Neuronal stem cell (in vitro differentiated cells): ENCODE measurements at regions not wholly inside any gene's neighbourhood (a gene's known extent, or its start where the extent isn't known, plus 50 kb on each side); places are given as distances from the start of the nearest gene placed in this dataset.

ENCODE experiments used
- DNase-seq: peaks from one replicate; pipeline ENCODE4 v3.0.0-alpha.2; 2013; ENCODE audit warnings: low spot score
- H2AFZ ChIP-seq: one replicate; pipeline ENCODE4 v1.6.1; 2013; ENCODE audit warnings: mild to moderate bottlenecking, low read length, inconsistent platforms
- H2AK5ac ChIP-seq: 2 replicates; pipeline ENCODE4 v1.6.1; 2013; ENCODE audit warnings: low read depth, mild to moderate bottlenecking, inconsistent platforms, low read length, moderate library complexity, mixed read lengths
- H2BK120ac ChIP-seq: 2 replicates; pipeline ENCODE4 v1.6.1; 2013; ENCODE audit warnings: low read depth, mild to moderate bottlenecking, inconsistent platforms, low read length, moderate library complexity, mixed read lengths
- H2BK12ac ChIP-seq: one replicate; pipeline ENCODE4 v1.6.1; 2013; ENCODE audit warnings: low read length, inconsistent platforms
- H2BK15ac ChIP-seq: 2 replicates; pipeline ENCODE4 v1.6.1; 2013; ENCODE audit warnings: mild to moderate bottlenecking, low read length, inconsistent platforms, mixed read lengths
- H2BK5ac ChIP-seq: one replicate; pipeline ENCODE4 v1.6.1; 2013; ENCODE audit warnings: inconsistent platforms, mild to moderate bottlenecking, low read length, moderate library complexity
- H3K14ac ChIP-seq: one replicate; pipeline ENCODE4 v1.6.1; 2013; ENCODE audit warnings: low read length, inconsistent platforms
- H3K18ac ChIP-seq: 2 replicates; pipeline ENCODE4 v1.6.1; 2013; ENCODE audit warnings: low read length, inconsistent platforms
- H3K23ac ChIP-seq: 2 replicates; pipeline ENCODE4 v1.6.1; 2013; ENCODE audit warnings: low read depth, mild to moderate bottlenecking, mixed read lengths, low read length, inconsistent platforms; ENCODE audit not compliant: poor library complexity
- H3K27ac ChIP-seq: replicated peaks from 3 replicates; pipeline ENCODE4 v1.5.1; 2013; ENCODE audit warnings: low read length, inconsistent platforms
- H3K27me3 ChIP-seq, 3 experiments: 2 replicates each; pipeline ENCODE4 v1.6.1; 2013; ENCODE audit warnings: low read length in 3 of 3, mild to moderate bottlenecking in 2 of 3, inconsistent platforms in 1 of 3, low read depth in 1 of 3, mixed read lengths in 1 of 3, moderate library complexity in 1 of 3; ENCODE audit not compliant: control insufficient read depth in 3 of 3, insufficient read depth in 3 of 3
- H3K36me3 ChIP-seq, 2 donors: replicated peaks in 1 of 2; 2 replicates each; pipeline ENCODE4 v1.6.1; 2013; ENCODE audit warnings: low read length in 2 of 2; ENCODE audit not compliant: control insufficient read depth in 2 of 2, insufficient read depth in 2 of 2
- H3K4ac ChIP-seq: 2 replicates; pipeline ENCODE4 v1.6.1; 2013; ENCODE audit warnings: inconsistent platforms, mild to moderate bottlenecking, low read length, moderate library complexity
- H3K4me1 ChIP-seq, 2 donors: 1 replicate in 1 of 2; 2 replicates in 1 of 2; pipeline ENCODE4 v1.6.1; 2013; ENCODE audit warnings: low read length in 2 of 2, low read depth in 1 of 2; ENCODE audit not compliant: control insufficient read depth in 2 of 2, insufficient read depth in 1 of 2
- H3K4me2 ChIP-seq: one replicate; pipeline ENCODE4 v1.6.1; 2013; ENCODE audit warnings: mild to moderate bottlenecking, low read length, inconsistent platforms; ENCODE audit not compliant: insufficient read depth, poor library complexity, severe bottlenecking
- H3K4me3 ChIP-seq, 2 donors: 2 replicates each; pipeline ENCODE4 v1.5.1; 2013; ENCODE audit warnings: low read length in 2 of 2, mild to moderate bottlenecking in 2 of 2, inconsistent platforms in 1 of 2, moderate library complexity in 1 of 2
- H3K79me1 ChIP-seq: one replicate; pipeline ENCODE4 v1.6.1; 2013; ENCODE audit warnings: low read depth, mild to moderate bottlenecking, inconsistent platforms, low read length, moderate library complexity
- H3K9ac ChIP-seq: one replicate; pipeline ENCODE4 v1.6.1; 2013; ENCODE audit warnings: mild to moderate bottlenecking, low read depth, low read length, inconsistent platforms; ENCODE audit not compliant: poor library complexity
- H3K9me3 ChIP-seq, 2 donors: replicated peaks in 1 of 2; 2 replicates each; pipeline versions ENCODE3 to v1.6.1; 2013; ENCODE audit warnings: low read length in 2 of 2, mild to moderate bottlenecking in 2 of 2, inconsistent platforms in 1 of 2, low read depth in 1 of 2, mixed read lengths in 1 of 2, moderate library complexity in 1 of 2; ENCODE audit not compliant: control insufficient read depth in 2 of 2, insufficient read depth in 1 of 2
- H4K8ac ChIP-seq: one replicate; pipeline ENCODE4 v1.6.1; 2013; ENCODE audit warnings: low read depth, mild to moderate bottlenecking, inconsistent platforms, low read length, moderate library complexity
- H4K91ac ChIP-seq: one replicate; pipeline ENCODE4 v1.6.1; 2013; ENCODE audit warnings: low read length, low read depth, mild to moderate bottlenecking, inconsistent platforms; ENCODE audit not compliant: poor library complexity
- WGBS, 2 donors: extraction: QIAGEN DNeasy Blood & Tissue Kit; methylation state at CpG; one replicate each; pipeline ENCODE4 v1.1.7; 2013; ENCODE audit warnings: missing lambda C conversion rate in 2 of 2, mixed read lengths in 1 of 2; ENCODE audit not compliant: insufficient read length in 2 of 2, insufficient replicate concordance in 1 of 2; ENCODE audit errors: extremely low coverage in 2 of 2; 5-methylcytosine and 5-hydroxymethylcytosine counted together

GRCh38 chr4:145324161-145324560 lies 143.8 kb upstream of the OTUD4 start:
- Histone ChIP-seq H3K4ac (no peak overlapping the region), H4K91ac (no peak overlapping the region), H3K23ac (no peak overlapping the region), H3K4me2 (no peak overlapping the region), H2AFZ (no peak overlapping the region), H3K27ac (no peak overlapping the region), H2BK120ac (no peak overlapping the region), H3K4me1 (no peaks in the 10 kb centered on the region), H2BK5ac (no peak overlapping the region), H2BK15ac (no peak overlapping the region), H2AK5ac (no peak overlapping the region), H4K8ac (no peak overlapping the region), H3K36me3 (no peaks in the 10 kb centered on the region), H3K14ac (no peak overlapping the region), H2BK12ac (no peak overlapping the region), H3K9ac (no peak overlapping the region), H3K4me3 (no peak overlapping the region), H3K27me3 (no peaks in the 10 kb centered on the region), H3K9me3 (no peaks in the 10 kb centered on the region), H3K18ac (no peak overlapping the region), H3K79me1 (no peaks in the 10 kb centered on the region)
- DNase-seq: no peak
- WGBS, 2 donors: no CpG with 5 or more reads among the region's 8 CpGs

- Histone ChIP-seq H2AK5ac (no peak overlapping the region), H3K4me2 (no peak overlapping the region), H3K9ac (no peak overlapping the region), H2BK5ac (no peak overlapping the region), H3K36me3 (no peaks in the 10 kb centered on the region), H3K14ac (no peak overlapping the region), H2AFZ (no peak overlapping the region), H2BK12ac (no peak overlapping the region), H3K4me1 (no peaks in the 10 kb centered on the region), H3K79me1 (no peaks in the 10 kb centered on the region), H3K9me3 (no peaks in the 10 kb centered on the region), H3K18ac (no peak overlapping the region), H3K4ac (no peak overlapping the region), H3K27me3 (no peaks in the 10 kb centered on the region), H4K91ac (no peak overlapping the region), H2BK120ac (no peak overlapping the region), H3K4me3 (no peak overlapping the region), H4K8ac (no peak overlapping the region), H2BK15ac (no peak overlapping the region), H3K23ac (no peak overlapping the region), H3K27ac (no peak overlapping the region)
- no peak for DNase-seq
- WGBS, 2 donors: no CpG with 5 or more reads among the region's 5 CpGs
Observed at GRCh38 chr4:145320294-145320693, 139.9 kb upstream of the OTUD4 start.

- H2BK12ac ChIP-seq: no peak overlapping the region
- no peak overlapping the region for H3K4me2 ChIP-seq
- no peak overlapping the region for H3K27ac ChIP-seq
- WGBS, 2 donors: no CpG with 5 or more reads among the region's 2 CpGs
- H4K8ac ChIP-seq: no peak overlapping the region
- H4K91ac ChIP-seq: no peak overlapping the region
- H3K4me3 ChIP-seq: no peak overlapping the region
- no peaks in the 10 kb centered on the region for H3K27me3 ChIP-seq
- H3K9me3 ChIP-seq: no peaks in the 10 kb centered on the region
- no peak overlapping the region for H2BK15ac ChIP-seq
- H3K4ac ChIP-seq: no peak overlapping the region
- DNase-seq: no peak
- no peak overlapping the region for H3K14ac ChIP-seq
- H3K18ac ChIP-seq: no peak overlapping the region
- H2BK5ac ChIP-seq: no peak overlapping the region
- H3K79me1 ChIP-seq: no peaks in the 10 kb centered on the region
- no peaks in the 10 kb centered on the region for H3K4me1 ChIP-seq
- H2AFZ ChIP-seq: no peak overlapping the region
- no peaks in the 10 kb centered on the region for H3K36me3 ChIP-seq
- no peak overlapping the region for H3K9ac ChIP-seq
- H2AK5ac ChIP-seq: no peak overlapping the region
- no peak overlapping the region for H2BK120ac ChIP-seq
- no peak overlapping the region for H3K23ac ChIP-seq
Observed at GRCh38 chr4:145319751-145320150, 139.4 kb upstream of the OTUD4 start.

- WGBS, 2 donors: no CpG with 5 or more reads among the region's 2 CpGs
- Histone ChIP-seq H2AFZ (no peak overlapping the region), H3K9ac (no peak overlapping the region), H2BK120ac (no peak overlapping the region), H4K8ac (no peak overlapping the region), H3K79me1 (no peaks in the 10 kb centered on the region), H4K91ac (no peak overlapping the region), H3K4ac (no peak overlapping the region), H2BK12ac (no peak overlapping the region), H3K14ac (no peak overlapping the region), H3K27ac (no peak overlapping the region), H3K18ac (no peak overlapping the region), H2AK5ac (no peak overlapping the region), H3K27me3 (no peaks in the 10 kb centered on the region), H3K4me3 (no peak overlapping the region), H3K23ac (no peak overlapping the region), H2BK15ac (no peak overlapping the region), H3K9me3 (no peaks in the 10 kb centered on the region), H3K36me3 (no peaks in the 10 kb centered on the region), H2BK5ac (no peak overlapping the region), H3K4me2 (no peak overlapping the region), H3K4me1 (no peaks in the 10 kb centered on the region)
- no peak for DNase-seq
Observed at GRCh38 chr4:145316897-145317574, 136.6 kb upstream of the OTUD4 start.
